Suprapubic skin (tissue), 4 donors: ENCODE measurements at regions not wholly inside any gene's neighbourhood (a gene's known extent, or its start where the extent isn't known, plus 50 kb on each side); places are given as distances from the start of the nearest gene placed in this dataset.

ENCODE experiments used
- DNase-seq, 2 donors: peaks; one replicate each; pipeline ENCODE4 v3.0.0-alpha.2; 2019; ENCODE audit warnings: low spot score in 2 of 2
- H3K27ac ChIP-seq: fragments of 200-600 bp; sonication (generic); one replicate; pipeline ENCODE4 v1.5.1; 2019
- H3K27me3 ChIP-seq: fragments of 200-600 bp; sonication (generic); one replicate; pipeline ENCODE4 v1.5.1; 2019
- H3K36me3 ChIP-seq: fragments of 200-600 bp; sonication (generic); one replicate; pipeline ENCODE4 v1.5.1; 2019
- H3K4me1 ChIP-seq: fragments of 200-600 bp; sonication (generic); one replicate; pipeline ENCODE4 v1.5.1; 2019
- H3K4me3 ChIP-seq: fragments of 200-600 bp; sonication (generic); one replicate; pipeline ENCODE4 v1.5.1; 2019; ENCODE audit warnings: mild to moderate bottlenecking
- H3K9me3 ChIP-seq: fragments of 200-600 bp; sonication (generic); one replicate; pipeline ENCODE4 v1.5.1; 2019
- EP300 ChIP-seq: sonication (generic); formaldehyde crosslinking; IDR thresholded peaks from one replicate; pipeline ENCODE4 v1.6.1; 2017; ENCODE audit warnings: antibody characterized with exemption
- POLR2A ChIP-seq, 2 donors: fragments of 450-650 bp; IDR thresholded peaks; one replicate each; pipeline ENCODE4 v1.6.1; 2017; ENCODE audit warnings: antibody characterized with exemption in 2 of 2, mild to moderate bottlenecking in 2 of 2, moderate library complexity in 2 of 2
- POLR2AphosphoS5 ChIP-seq, 3 donors: sonication (generic); formaldehyde crosslinking; IDR thresholded peaks; one replicate each; pipeline ENCODE4 v1.6.1; 2017; ENCODE audit warnings: antibody characterized with exemption in 3 of 3
- WGBS: methylation state at CpG from one replicate; pipeline ENCODE4 v1.1.5; 2018; 5-methylcytosine and 5-hydroxymethylcytosine counted together
- TF ChIP-seq, protein P1 (sequence below), 2 donors: fragments of 200-600 bp in 1 of 2; fragments of 450-650 bp in 1 of 2; sonication (generic) in 1 of 2; IDR thresholded peaks; one replicate each; pipeline ENCODE4 v1.5.1; 2016 to 2019; ENCODE audit warnings: antibody characterized with exemption in 2 of 2, mild to moderate bottlenecking in 1 of 2, moderate library complexity in 1 of 2

DNA sequence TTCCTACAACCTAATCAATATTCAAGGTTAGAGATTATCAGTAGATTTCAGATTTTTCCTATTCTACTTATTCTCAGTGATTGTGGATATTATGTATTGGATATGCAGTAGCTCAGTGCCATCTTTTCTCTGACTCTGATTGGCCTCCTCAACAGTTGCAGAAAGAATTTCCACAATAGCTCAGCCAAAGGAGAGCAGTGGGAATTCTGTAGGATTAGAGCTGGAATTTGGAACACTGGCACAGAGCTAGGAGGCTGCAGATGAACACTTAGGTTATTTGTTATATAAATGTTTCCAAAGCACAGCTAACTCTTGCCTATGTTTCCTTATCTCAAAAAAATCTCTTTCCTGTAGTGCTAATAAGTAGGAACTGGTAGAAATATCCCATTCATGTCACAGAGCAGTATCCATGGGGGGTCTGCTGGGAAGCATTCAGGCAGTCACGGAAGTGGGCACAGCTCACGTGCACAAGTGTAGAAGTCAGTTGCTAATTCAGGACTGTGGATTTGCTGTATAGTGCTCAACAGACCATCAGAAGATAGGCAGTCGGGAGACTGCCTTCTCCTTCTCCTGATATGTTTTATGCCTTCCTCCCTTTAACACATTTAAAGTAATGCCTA lies 116.2 kb upstream of the TMEM260 start:
- no peak overlapping the region for H3K27ac ChIP-seq
- no peaks in the 10 kb centered on the region for H3K9me3 ChIP-seq
- H3K4me1 ChIP-seq, result no peaks in the 10 kb centered on the region
- TF ChIP-seq POLR2A (IDR thresholded peaks at IDR 0.05) (no peak), POLR2AphosphoS5 (IDR thresholded peaks at IDR 0.05) (no peak), EP300 (no peak)
- TF ChIP-seq, protein P1, sequence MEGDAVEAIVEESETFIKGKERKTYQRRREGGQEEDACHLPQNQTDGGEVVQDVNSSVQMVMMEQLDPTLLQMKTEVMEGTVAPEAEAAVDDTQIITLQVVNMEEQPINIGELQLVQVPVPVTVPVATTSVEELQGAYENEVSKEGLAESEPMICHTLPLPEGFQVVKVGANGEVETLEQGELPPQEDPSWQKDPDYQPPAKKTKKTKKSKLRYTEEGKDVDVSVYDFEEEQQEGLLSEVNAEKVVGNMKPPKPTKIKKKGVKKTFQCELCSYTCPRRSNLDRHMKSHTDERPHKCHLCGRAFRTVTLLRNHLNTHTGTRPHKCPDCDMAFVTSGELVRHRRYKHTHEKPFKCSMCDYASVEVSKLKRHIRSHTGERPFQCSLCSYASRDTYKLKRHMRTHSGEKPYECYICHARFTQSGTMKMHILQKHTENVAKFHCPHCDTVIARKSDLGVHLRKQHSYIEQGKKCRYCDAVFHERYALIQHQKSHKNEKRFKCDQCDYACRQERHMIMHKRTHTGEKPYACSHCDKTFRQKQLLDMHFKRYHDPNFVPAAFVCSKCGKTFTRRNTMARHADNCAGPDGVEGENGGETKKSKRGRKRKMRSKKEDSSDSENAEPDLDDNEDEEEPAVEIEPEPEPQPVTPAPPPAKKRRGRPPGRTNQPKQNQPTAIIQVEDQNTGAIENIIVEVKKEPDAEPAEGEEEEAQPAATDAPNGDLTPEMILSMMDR (IDR thresholded peaks at IDR 0.05), result no peak
- DNase-seq, result no peak
- no peaks in the 10 kb centered on the region for H3K27me3 ChIP-seq
- 62% methylated on average over 3 of the region's 3 CpGs for WGBS
- H3K36me3 ChIP-seq, result no peaks in the 10 kb centered on the region
- H3K4me3 ChIP-seq, result no peak overlapping the region

DNA sequence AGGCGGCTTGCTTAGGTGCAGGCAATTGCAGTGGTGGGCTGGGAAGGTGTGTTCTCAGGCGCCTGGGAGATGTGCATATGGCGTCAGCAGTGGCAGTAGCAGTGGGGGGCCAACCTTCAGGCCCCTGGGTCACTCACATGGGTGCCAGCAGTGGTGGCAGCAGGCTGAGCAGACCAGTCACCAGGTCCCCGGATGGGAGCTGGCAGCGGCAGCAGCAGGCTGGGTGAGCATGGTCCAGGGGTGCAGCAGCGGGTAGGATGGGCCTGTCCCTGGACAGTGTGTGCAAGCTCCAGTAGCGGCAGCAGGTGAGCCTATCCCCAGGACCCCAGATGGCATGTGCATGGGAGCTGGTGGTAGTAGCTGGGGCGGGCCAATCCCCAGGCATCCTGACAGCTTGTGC lies 108.5 kb upstream of the TMEM260 start:
- Histone ChIP-seq H3K4me1 (no peaks in the 10 kb centered on the region), H3K27me3 (no peaks in the 10 kb centered on the region), H3K27ac (no peak overlapping the region), H3K36me3 (no peaks in the 10 kb centered on the region), H3K9me3 (no peaks in the 10 kb centered on the region), H3K4me3 (no peak overlapping the region)
- 90% methylated on average over 2 of the region's 8 CpGs for WGBS
- no peak for DNase-seq
- TF ChIP-seq, protein P1 (IDR thresholded peaks at IDR 0.05), result no peak
- TF ChIP-seq POLR2AphosphoS5 (IDR thresholded peaks at IDR 0.05) (no peak), POLR2A (IDR thresholded peaks at IDR 0.05) (no peak), EP300 (no peak)

DNA sequence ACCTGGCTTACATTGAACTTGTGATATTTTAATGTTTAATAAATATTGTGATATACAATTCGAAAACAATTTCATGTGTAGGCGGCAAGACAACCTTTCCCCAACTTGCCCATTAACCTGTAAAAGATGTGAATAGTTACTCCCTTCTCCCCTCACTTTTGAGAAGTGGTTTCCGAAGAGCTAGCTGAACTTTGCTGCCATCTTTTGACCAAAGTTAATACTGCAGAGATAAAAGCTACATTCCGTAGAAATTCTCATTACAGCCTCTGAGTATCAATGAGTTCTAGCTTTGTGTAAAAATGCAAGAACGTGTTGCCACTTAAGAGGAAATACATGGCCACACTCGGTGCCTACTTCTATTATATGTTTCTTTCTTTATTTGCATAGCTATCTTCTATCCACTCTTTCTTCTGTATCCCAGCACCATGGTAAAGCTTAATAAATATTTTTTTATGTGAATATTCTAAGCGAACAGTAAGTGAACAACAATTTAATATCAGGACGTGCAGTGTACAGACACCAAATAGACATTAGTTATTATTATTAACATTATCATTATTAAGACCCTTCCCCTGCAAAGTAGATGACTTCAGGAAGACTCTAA lies 105.1 kb upstream of the TMEM260 start:
- no peak for DNase-seq
- Histone ChIP-seq H3K27ac (no peak overlapping the region), H3K4me3 (no peak overlapping the region), H3K27me3 (no peaks in the 10 kb centered on the region), H3K36me3 (no peaks in the 10 kb centered on the region), H3K4me1 (no peaks in the 10 kb centered on the region), H3K9me3 (no peaks in the 10 kb centered on the region)
- WGBS, result 16% methylated on average over 8 of the region's 8 CpGs
- TF ChIP-seq, protein P1 (IDR thresholded peaks at IDR 0.05), result peak; percentile 55 to 78
- no peak for TF ChIP-seq EP300
- TF ChIP-seq POLR2AphosphoS5 (IDR thresholded peaks at IDR 0.05), result no peak

DNA sequence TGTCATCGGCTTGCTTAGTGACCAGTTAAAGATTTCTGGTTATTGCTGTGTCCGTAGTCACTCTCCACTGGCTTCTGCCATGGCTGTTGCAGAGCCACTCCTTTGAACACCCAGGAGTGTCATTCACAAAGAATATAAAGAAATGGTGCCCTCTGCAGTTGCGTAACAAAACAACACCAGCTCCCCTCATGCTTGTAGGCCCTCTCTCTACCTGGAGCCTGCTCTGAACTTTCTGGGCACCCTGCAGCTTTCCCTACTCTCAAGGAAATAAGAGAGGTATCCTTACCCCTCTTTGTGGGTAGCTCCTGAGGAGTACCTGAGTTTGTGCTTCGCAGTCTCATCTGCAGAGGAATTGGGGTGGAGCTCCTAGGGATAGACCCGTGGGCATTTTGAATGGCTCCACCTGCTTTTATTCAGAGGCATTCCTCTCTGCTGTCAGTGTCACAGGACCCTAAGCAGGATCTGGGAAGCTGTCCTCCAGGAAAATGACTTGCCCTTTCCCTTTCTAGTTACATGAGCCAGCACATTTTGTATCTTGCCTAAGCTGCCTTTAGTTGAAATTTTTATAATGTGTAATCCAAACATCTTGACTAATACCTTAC lies 97.2 kb upstream of the TMEM260 start:
- no peak for TF ChIP-seq EP300
- TF ChIP-seq, protein P1 (IDR thresholded peaks at IDR 0.05), result no peak
- DNase-seq, result no peak
- Histone ChIP-seq H3K4me1 (no peaks in the 10 kb centered on the region), H3K27me3 (no peaks in the 10 kb centered on the region), H3K9me3 (no peaks in the 10 kb centered on the region), H3K36me3 (no peaks in the 10 kb centered on the region), H3K27ac (no peak overlapping the region), H3K4me3 (no peak overlapping the region)
- WGBS, result 68% methylated on average over 5 of the region's 5 CpGs

DNA sequence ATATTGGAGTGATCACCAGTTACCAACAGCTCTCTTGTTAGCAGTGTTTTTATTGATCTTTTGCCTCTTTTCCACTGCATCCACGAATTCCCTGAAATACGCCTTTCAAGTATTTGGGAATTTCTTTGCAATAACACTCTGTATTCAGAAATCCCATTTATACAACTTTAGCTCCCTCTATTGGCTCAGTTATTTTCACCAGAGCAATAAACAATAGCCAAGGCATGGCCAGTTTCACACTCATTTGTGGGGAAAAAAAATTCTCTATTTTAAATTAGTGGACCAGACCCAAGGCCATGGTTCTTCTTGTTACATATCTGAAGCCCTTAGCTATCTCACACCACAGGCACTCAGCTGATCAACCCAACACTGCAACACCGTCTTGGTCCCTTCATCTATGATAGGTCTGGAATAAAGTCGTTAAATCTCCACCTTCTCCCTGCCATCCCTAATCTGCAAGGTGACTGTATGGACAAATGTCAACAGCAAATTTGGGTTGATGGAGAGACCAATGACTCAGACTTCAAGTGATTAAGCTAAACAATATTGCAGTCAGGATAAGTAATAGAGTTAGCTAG lies 92.4 kb upstream of the TMEM260 start:
- Histone ChIP-seq H3K4me3 (no peak overlapping the region), H3K9me3 (no peaks in the 10 kb centered on the region), H3K36me3 (no peaks in the 10 kb centered on the region), H3K4me1 (peaks cover 11% of the 10 kb centered on the region), H3K27me3 (no peaks in the 10 kb centered on the region), H3K27ac (no peak overlapping the region)
- WGBS, result 52% methylated on average over 4 of the region's 4 CpGs
- DNase-seq, result no peak
- no peak for TF ChIP-seq POLR2AphosphoS5 (IDR thresholded peaks at IDR 0.05)
- TF ChIP-seq, protein P1 (IDR thresholded peaks at IDR 0.05), result peak in 1 of 2 donors; percentile 6
- no peak for TF ChIP-seq EP300
